ENCODE measurements at regions not wholly inside any gene's neighbourhood (a gene's known extent, or its start where the extent isn't known, plus 50 kb on each side); places are given as distances from the start of the nearest gene placed in this dataset.

- Histone ChIP-seq H3K4me2 (ENCODE audit: insufficient read depth, low read length) (no peak overlapping the region), H3K27me3 (ENCODE audit: control insufficient read depth in 2 of 2, insufficient read depth in 2 of 2, low read length in 2 of 2) (no peaks in the 10 kb centered on the region), H3K9ac (replicated peaks; ENCODE audit: extremely low read depth, insufficient read depth, low read length) (no peak overlapping the region), H3K79me2 (ENCODE audit: control insufficient read depth, insufficient read depth, low read length) (no peaks in the 10 kb centered on the region), H3K9me3 (replicated peaks; ENCODE audit: control insufficient read depth, insufficient read depth, low read length) (no peaks in the 10 kb centered on the region), H3K27ac (ENCODE audit: insufficient read depth, low read depth, low read length) (no peak overlapping the region), H3K4me3 (replicated peaks in 1 of 3; ENCODE audit: insufficient read depth in 1 of 3, low read depth in 1 of 3, low read length in 3 of 3) (no peak overlapping the region), H4K20me1 (replicated peaks; ENCODE audit: control insufficient read depth, extremely low read depth, insufficient read depth, low read length) (no peaks in the 10 kb centered on the region), H3K9me1 (replicated peaks; ENCODE audit: control insufficient read depth, extremely low read depth, insufficient read depth, low read length) (no peaks in the 10 kb centered on the region), H3K4me1 (ENCODE audit: control insufficient read depth, extremely low read depth, insufficient read depth, low read length) (no peaks in the 10 kb centered on the region), H2AFZ (ENCODE audit: low read depth, low read length) (no peak overlapping the region), H3K36me3 (ENCODE audit: control insufficient read depth in 2 of 2, extremely low read depth in 1 of 2, insufficient read depth in 2 of 2, low read length in 2 of 2) (no peaks in the 10 kb centered on the region)
- no TSS peak for BruUV-seq (replicated peaks)
- dilution Hi-C loops (cut with MboI; ENCODE audit: extremely low pct_ligation_motif_present, low sequenced_read_pairs) (no loop called here), intact Hi-C loops (cut with micrococcal nuclease) (no loop called here)
- CTCF ChIA-PET: no interaction called here
- FAIRE-seq: no peak
- POLR2A ChIA-PET: no interaction called here
- no peak for TF ChIP-seq POLR2A (IDR thresholded peaks at IDR 0.05; ENCODE audit: low read depth, low read length)
- DNase-seq (ENCODE audit: low read depth, low spot score): no peak
These were observed 674.2 kb downstream of the FAM181B start for GRCh38 chr11:82059505-82059904.

GRCh38 chr11:82056450-82056849, 677.2 kb downstream of the FAM181B start:
- no peak for FAIRE-seq
- Histone ChIP-seq H3K79me2 (ENCODE audit: control insufficient read depth, insufficient read depth, low read length) (no peaks in the 10 kb centered on the region), H3K36me3 (ENCODE audit: control insufficient read depth in 2 of 2, extremely low read depth in 1 of 2, insufficient read depth in 2 of 2, low read length in 2 of 2) (no peaks in the 10 kb centered on the region), H3K4me1 (ENCODE audit: control insufficient read depth, extremely low read depth, insufficient read depth, low read length) (no peaks in the 10 kb centered on the region), H3K9ac (replicated peaks; ENCODE audit: extremely low read depth, insufficient read depth, low read length) (no peak overlapping the region), H3K27ac (ENCODE audit: insufficient read depth, low read depth, low read length) (no peak overlapping the region), H2AFZ (ENCODE audit: low read depth, low read length) (no peak overlapping the region), H3K9me1 (replicated peaks; ENCODE audit: control insufficient read depth, extremely low read depth, insufficient read depth, low read length) (no peaks in the 10 kb centered on the region), H3K4me2 (ENCODE audit: insufficient read depth, low read length) (no peak overlapping the region), H4K20me1 (replicated peaks; ENCODE audit: control insufficient read depth, extremely low read depth, insufficient read depth, low read length) (no peaks in the 10 kb centered on the region), H3K4me3 (replicated peaks in 1 of 3; ENCODE audit: insufficient read depth in 1 of 3, low read depth in 1 of 3, low read length in 3 of 3) (no peak overlapping the region), H3K9me3 (replicated peaks; ENCODE audit: control insufficient read depth, insufficient read depth, low read length) (no peaks in the 10 kb centered on the region), H3K27me3 (ENCODE audit: control insufficient read depth in 2 of 2, insufficient read depth in 2 of 2, low read length in 2 of 2) (no peaks in the 10 kb centered on the region)
- POLR2A ChIA-PET: no interaction called here
- CTCF ChIA-PET: no interaction called here
- TF ChIP-seq MAX (IDR thresholded peaks at IDR 0.05; ENCODE audit: insufficient read depth, insufficient read length) (no peak), POLR2AphosphoS5 (IDR thresholded peaks at IDR 0.05; ENCODE audit: insufficient read depth, low read depth, low read length) (no peak), FOS (IDR thresholded peaks at IDR 0.05; ENCODE audit: borderline replicate concordance, insufficient read depth, low read length) (no peak), EZH2 (IDR thresholded peaks at IDR 0.05; ENCODE audit: borderline replicate concordance, low read depth, low read length, severe bottlenecking) (no peak), GATA2 (IDR thresholded peaks at IDR 0.05; ENCODE audit: insufficient read depth, insufficient read length, low read depth, low read length) (no peak), POLR2A (IDR thresholded peaks at IDR 0.05; ENCODE audit: low read depth, low read length) (no peak), CTCF (IDR thresholded peaks at IDR 0.05; ENCODE audit: extremely low read depth in 1 of 2, insufficient read depth in 1 of 2, low read depth in 1 of 2, low read length in 2 of 2) (no peak), JUN (IDR thresholded peaks at IDR 0.05; ENCODE audit: borderline replicate concordance, insufficient read depth, insufficient read length, low read depth) (no peak), MYC (IDR thresholded peaks at IDR 0.05; ENCODE audit: low read depth, low read length) (no peak)
- intact Hi-C loops (cut with micrococcal nuclease): no loop called here
- dilution Hi-C loops (cut with MboI; ENCODE audit: extremely low pct_ligation_motif_present, low sequenced_read_pairs): no loop called here
- no TSS peak for BruUV-seq (replicated peaks)
- DNase-seq (ENCODE audit: low read depth, low spot score): no peak
